GM12873 (cell line): ENCODE measurements at regions not wholly inside any gene's neighbourhood (a gene's known extent, or its start where the extent isn't known, plus 50 kb on each side); places are given as distances from the start of the nearest gene placed in this dataset.

Experiments used
- TF ChIP-seq, protein P1 (sequence below): IDR thresholded peaks from 2 replicates; pipeline ENCODE4 v1.5.1; 2012; ENCODE audit warnings: low read depth, mild to moderate bottlenecking, moderate library complexity, low read length, control low read depth; ENCODE audit not compliant: insufficient read depth; ENCODE audit errors: missing control alignments

DNA sequence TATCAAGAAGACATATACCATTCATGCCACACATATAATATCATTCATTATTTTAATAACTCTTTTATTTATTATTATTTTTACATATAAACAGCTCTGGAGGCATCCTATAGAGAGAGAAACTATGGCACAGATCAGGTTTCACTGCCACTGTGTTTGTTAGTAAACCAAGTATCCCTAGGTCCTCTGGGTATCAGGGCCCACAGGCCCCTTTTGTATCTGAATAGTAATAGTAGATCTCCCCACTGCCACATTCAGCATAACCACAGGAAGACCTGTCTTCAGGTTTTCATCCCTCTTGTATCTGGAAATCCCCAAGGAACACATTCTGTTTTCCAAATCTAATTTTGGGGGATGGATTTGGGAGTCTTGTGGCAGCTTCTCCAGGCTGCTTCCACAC is 94.0 kb downstream of the SPATA31D1 start:
- TF ChIP-seq, protein P1, sequence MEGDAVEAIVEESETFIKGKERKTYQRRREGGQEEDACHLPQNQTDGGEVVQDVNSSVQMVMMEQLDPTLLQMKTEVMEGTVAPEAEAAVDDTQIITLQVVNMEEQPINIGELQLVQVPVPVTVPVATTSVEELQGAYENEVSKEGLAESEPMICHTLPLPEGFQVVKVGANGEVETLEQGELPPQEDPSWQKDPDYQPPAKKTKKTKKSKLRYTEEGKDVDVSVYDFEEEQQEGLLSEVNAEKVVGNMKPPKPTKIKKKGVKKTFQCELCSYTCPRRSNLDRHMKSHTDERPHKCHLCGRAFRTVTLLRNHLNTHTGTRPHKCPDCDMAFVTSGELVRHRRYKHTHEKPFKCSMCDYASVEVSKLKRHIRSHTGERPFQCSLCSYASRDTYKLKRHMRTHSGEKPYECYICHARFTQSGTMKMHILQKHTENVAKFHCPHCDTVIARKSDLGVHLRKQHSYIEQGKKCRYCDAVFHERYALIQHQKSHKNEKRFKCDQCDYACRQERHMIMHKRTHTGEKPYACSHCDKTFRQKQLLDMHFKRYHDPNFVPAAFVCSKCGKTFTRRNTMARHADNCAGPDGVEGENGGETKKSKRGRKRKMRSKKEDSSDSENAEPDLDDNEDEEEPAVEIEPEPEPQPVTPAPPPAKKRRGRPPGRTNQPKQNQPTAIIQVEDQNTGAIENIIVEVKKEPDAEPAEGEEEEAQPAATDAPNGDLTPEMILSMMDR, result no peak

DNA sequence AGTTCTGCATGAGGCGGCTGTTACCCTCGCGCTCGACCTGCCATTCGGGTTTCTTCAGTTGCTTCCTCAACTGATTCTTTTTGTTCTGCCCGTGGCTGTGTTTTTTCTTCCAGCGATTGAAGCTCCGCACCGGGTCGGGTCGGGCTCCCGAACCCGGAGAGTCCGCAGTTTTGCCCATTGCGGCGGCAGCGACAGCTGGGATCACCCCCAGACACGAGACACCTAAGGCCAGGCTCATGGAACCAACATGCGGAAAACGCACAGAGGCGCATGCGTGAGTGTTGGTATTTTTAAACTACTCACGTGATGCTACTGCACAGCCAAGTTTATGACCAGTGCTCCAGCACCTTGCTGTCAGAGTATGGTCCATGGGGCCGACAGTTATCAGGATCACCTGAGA is 100.0 kb downstream of the SPATA31D1 start:
- TF ChIP-seq, protein P1, result no peak

DNA sequence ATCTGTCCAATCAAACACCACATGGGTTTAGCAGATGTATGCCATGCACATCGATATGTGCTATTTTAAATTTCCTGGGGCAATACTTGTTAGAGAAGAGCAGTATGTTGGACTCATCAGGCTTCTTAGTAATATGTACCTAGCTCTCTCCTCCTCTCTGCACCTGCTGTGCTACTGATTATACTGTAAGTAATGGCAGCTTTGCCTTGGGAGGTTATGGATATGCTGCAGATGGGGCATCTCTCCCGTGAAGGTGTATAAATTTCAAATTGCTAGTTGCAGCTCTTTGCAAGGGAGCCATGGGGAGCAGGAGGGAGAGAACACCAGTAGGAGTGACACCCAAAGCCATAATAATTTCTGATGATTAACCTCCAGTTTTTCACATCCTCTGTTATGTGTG is 101.5 kb downstream of the SPATA31D1 start:
- TF ChIP-seq, protein P1, result no peak

DNA sequence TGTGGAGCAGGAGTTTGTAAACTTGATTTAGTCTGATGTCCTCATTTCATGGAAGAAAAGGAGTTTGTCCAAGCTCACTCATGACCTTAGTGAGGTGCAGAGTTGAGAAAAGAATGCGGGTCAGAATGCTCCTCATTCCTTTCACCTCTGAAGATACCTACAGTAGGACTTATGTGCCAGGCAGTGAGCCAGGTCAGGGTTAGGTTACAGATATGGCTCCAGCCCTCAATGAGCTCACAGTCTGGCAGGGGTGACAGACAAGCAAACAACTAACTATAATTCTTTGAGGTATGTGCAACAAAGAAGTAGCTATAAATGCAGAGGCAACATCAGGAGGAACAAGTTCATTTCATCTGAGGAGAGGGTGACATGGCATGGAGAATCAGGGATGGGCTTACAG is 102.5 kb downstream of the SPATA31D1 start:
- TF ChIP-seq, protein P1, result no peak

DNA sequence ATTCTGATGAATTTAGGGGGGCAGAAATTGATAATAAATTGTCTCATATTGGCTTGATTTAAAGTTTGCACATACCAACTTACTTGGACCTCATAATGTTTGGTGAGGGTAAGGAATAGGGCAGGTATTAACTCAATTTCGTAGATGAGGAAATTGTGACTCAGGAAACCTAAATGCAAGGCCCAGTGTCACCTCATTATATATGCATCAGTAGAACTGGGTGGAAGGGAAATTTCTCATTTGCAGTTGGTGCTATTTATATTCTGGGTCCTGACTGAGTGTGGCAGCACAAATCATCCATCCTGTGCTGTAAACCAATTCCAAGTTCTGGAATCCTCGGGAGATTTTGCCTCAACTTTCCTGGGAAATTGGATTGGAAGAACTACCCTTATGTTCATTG is 103.0 kb downstream of the SPATA31D1 start:
- TF ChIP-seq, protein P1, result no peak

DNA sequence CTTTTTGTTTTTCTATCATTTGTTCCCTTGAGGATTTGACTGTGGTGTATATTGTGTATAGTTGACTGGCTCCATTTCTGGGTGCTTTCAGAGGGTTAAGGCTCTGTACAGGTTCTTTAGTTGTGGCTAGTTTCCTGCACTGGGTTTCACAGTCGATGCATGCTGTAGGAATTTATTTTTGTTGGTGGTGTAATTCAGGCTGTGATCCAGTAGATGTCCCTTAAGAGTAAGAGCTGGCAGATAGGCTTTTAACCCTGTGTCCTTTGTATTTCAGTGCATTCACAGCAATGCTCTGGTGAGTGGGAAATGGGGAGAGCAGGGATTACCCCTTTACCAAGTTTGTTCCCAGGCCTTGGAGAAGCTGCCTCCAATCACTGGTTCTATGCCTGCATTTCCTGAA is 112.9 kb downstream of the SPATA31D1 start:
- TF ChIP-seq, protein P1, result no peak

DNA sequence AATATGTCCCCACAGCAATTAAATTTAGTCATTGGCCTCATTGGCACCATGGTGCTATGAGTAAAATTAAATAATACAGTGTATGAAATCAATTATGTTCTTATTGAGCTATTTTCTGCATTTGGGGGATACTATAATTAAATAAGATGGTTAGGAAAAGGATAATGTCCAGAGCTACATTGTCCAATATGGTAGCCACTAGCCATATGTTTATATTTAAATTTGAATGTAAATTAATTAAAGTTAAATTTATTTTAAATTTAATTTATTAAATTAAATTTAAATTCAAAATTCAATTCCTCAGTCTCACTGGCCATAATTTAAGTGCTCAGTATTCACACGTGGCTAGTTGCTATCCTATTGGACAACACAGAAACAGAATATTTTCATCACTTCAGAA is 115.7 kb downstream of the SPATA31D1 start:
- TF ChIP-seq, protein P1, result no peak

DNA sequence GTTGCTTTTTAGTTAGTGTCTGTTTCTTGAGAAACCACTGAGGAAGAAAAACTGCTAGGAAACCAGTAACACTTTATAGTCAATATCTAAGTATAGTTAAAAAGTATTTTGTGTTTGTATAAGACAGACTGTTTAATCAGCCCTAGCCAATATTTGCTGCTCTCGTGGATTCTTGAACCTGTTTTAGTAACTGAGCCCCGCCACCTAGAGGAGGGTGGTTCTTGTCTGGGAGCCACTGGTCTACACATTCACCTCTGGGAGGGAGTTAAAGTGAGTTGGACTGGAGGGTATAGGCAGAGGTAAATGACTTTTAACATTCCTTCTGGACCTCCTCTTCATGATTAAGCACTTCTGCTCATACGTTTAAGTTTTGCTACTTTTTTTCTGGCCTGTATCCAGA is 117.2 kb downstream of the SPATA31D1 start:
- TF ChIP-seq, protein P1, result no peak
